ENCODE measurements at regions not wholly inside any gene's neighbourhood (a gene's known extent, or its start where the extent isn't known, plus 50 kb on each side); places are given as distances from the start of the nearest gene placed in this dataset.

- no peak for TF ChIP-seq CTCF (conservative IDR thresholded peaks at IDR 0.05; ENCODE audit: low read depth, low read length)
- TF ChIP-seq EZH2 (IDR thresholded peaks at IDR 0.05; ENCODE audit: low read length, unreplicated experiment): no peak
These were observed 68.1 kb upstream of the CES5A start for GRCh38 chr16:55943267-55943666.

Measured in PC-3 (cell line).